Hepatocyte (in vitro differentiated cells): ENCODE measurements at regions not wholly inside any gene's neighbourhood (a gene's known extent, or its start where the extent isn't known, plus 50 kb on each side); places are given as distances from the start of the nearest gene placed in this dataset.

ENCODE experiments used
- DNase-seq: peaks from one replicate; pipeline ENCODE4 v3.0.0-alpha.2; 2016; ENCODE audit warnings: low spot score
- H2AFZ ChIP-seq: fragments of 200-600 bp; sonication (generic); 2 replicates; pipeline ENCODE4 v1.6.0; 2016; ENCODE audit warnings: antibody characterized with exemption, mild to moderate bottlenecking
- H3K27ac ChIP-seq: fragments of 200-600 bp; sonication (generic); 2 replicates; pipeline ENCODE4 v1.5.1; 2016; ENCODE audit warnings: mild to moderate bottlenecking
- H3K27me3 ChIP-seq: fragments of 200-600 bp; sonication (generic); 2 replicates; pipeline ENCODE4 v1.6.1; 2016
- H3K36me3 ChIP-seq: fragments of 200-600 bp; sonication (generic); replicated peaks from 2 replicates; pipeline ENCODE4 v1.5.1; 2016; ENCODE audit warnings: low read depth; ENCODE audit not compliant: insufficient read depth
- H3K4me1 ChIP-seq: fragments of 200-600 bp; sonication (generic); 2 replicates; pipeline ENCODE4 v1.5.1; 2016; ENCODE audit warnings: mild to moderate bottlenecking, moderate library complexity; ENCODE audit not compliant: insufficient read depth
- H3K4me2 ChIP-seq: fragments of 200-600 bp; sonication (generic); 2 replicates; pipeline ENCODE4 v1.6.0; 2016
- H3K4me3 ChIP-seq: fragments of 200-600 bp; sonication (generic); 2 replicates; pipeline ENCODE4 v1.5.1; 2016; ENCODE audit warnings: mild to moderate bottlenecking
- H3K79me2 ChIP-seq: fragments of 200-600 bp; sonication (generic); 2 replicates; pipeline ENCODE4 v1.6.0; 2017; ENCODE audit warnings: mild to moderate bottlenecking
- H3K9me2 ChIP-seq: fragments of 200-600 bp; sonication (generic); replicated peaks from 2 replicates; pipeline ENCODE4 v1.6.0; 2017; ENCODE audit warnings: mild to moderate bottlenecking; ENCODE audit not compliant: insufficient read depth
- H3K9me3 ChIP-seq: fragments of 200-600 bp; sonication (generic); 2 replicates; pipeline ENCODE4 v1.5.1; 2016; ENCODE audit warnings: low read depth, mild to moderate bottlenecking
- H4K20me1 ChIP-seq: fragments of 200-600 bp; sonication (generic); 2 replicates; pipeline ENCODE4 v1.6.0; 2016; ENCODE audit warnings: mild to moderate bottlenecking; ENCODE audit not compliant: insufficient read depth, poor library complexity, severe bottlenecking
- EZH2 ChIP-seq: fragments of 200-600 bp; sonication (generic); IDR thresholded peaks from 2 replicates; pipeline ENCODE4 v1.6.1; 2016; ENCODE audit warnings: antibody characterized with exemption, mild to moderate bottlenecking, borderline replicate concordance
- EZH2phosphoT487 ChIP-seq: fragments of 200-600 bp; sonication (generic); IDR thresholded peaks from one replicate; pipeline ENCODE4 v1.6.1; 2018; ENCODE audit warnings: antibody characterized with exemption, mild to moderate bottlenecking, low read depth, moderate library complexity; ENCODE audit not compliant: unreplicated experiment, severe bottlenecking
- WGBS: methylation state at CpG from one replicate; pipeline ENCODE4 v1.1.6; 2016; ENCODE audit warnings: low lambda C conversion rate; ENCODE audit errors: missing lambda C conversion rate; 5-methylcytosine and 5-hydroxymethylcytosine counted together
- TF ChIP-seq, protein P1 (sequence below): fragments of 200-600 bp; sonication (generic); IDR thresholded peaks from 2 replicates; pipeline ENCODE4 v1.5.1; 2016; ENCODE audit warnings: antibody characterized with exemption, mild to moderate bottlenecking; ENCODE audit not compliant: poor library complexity

DNA sequence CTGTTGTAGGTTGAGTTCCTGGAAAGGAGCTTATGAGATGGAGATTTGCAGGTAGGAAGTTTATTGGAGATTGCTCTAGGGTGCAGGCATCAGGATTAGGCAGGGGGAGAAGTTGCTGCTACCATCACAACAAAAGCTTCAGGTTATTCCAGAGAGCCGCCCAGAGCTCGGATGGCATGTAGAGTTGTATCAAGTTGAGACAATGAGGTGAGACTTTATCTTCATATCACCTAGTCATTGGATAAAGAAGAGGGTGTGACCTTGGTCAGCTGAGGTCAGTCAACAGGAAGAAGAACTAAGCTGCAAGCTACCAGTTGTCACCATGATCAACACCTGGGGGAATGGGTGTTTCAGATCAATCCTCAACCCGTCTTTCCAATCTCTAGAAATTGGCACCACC, 342.0 kb downstream of the RFC3 start:
- no peak overlapping the region for H3K4me3 ChIP-seq
- H3K36me3 ChIP-seq = no peaks in the 10 kb centered on the region
- no peaks in the 10 kb centered on the region for H3K9me2 ChIP-seq
- no peaks in the 10 kb centered on the region for H4K20me1 ChIP-seq
- DNase-seq = no peak
- H3K9me3 ChIP-seq = no peaks in the 10 kb centered on the region
- H3K27me3 ChIP-seq = no peaks in the 10 kb centered on the region
- no peak overlapping the region for H3K27ac ChIP-seq
- TF ChIP-seq EZH2phosphoT487 = no peak
- TF ChIP-seq, protein P1, sequence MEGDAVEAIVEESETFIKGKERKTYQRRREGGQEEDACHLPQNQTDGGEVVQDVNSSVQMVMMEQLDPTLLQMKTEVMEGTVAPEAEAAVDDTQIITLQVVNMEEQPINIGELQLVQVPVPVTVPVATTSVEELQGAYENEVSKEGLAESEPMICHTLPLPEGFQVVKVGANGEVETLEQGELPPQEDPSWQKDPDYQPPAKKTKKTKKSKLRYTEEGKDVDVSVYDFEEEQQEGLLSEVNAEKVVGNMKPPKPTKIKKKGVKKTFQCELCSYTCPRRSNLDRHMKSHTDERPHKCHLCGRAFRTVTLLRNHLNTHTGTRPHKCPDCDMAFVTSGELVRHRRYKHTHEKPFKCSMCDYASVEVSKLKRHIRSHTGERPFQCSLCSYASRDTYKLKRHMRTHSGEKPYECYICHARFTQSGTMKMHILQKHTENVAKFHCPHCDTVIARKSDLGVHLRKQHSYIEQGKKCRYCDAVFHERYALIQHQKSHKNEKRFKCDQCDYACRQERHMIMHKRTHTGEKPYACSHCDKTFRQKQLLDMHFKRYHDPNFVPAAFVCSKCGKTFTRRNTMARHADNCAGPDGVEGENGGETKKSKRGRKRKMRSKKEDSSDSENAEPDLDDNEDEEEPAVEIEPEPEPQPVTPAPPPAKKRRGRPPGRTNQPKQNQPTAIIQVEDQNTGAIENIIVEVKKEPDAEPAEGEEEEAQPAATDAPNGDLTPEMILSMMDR = no peak
- TF ChIP-seq EZH2 = no peak
- WGBS = 94% methylated on average over 3 of the region's 3 CpGs
- peaks cover 36% of the 10 kb centered on the region for H3K4me1 ChIP-seq
- no peak overlapping the region for H3K4me2 ChIP-seq
- no peaks in the 10 kb centered on the region for H3K79me2 ChIP-seq
- H2AFZ ChIP-seq = no peak overlapping the region

DNA sequence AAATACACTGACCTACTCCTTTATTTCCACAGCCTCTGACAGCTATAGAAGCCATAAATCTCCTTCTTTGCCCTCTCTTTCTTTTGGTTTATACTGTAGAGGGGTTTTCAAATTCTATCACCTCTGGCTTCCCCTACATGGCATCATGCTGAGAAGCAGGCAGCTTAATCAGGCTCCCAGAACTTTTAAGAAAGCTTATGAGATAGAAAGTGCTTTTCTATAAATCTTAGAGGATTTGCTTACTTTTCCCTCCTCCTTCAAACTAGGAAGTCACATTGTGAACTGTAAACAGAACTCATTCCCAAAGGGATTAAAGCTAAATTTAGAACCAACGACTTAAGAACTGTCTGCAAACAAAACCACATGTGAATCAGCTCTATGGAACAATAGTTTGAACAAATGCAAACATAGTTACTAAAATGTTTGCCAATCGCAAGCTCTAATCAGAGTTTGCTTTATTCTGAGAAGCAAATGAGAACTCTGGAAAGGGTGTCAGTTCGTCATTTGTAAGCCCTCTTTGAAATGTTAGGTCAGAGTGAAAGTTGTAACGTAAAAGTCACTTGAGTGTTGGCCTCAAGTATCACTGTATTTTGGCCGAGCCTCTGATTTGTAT, 344.1 kb downstream of the RFC3 start:
- Histone ChIP-seq H4K20me1 (no peaks in the 10 kb centered on the region), H2AFZ (peak overlapping the region; percentile 24), H3K9me3 (no peaks in the 10 kb centered on the region), H3K27ac (peak overlapping the region; percentile 46), H3K9me2 (no peaks in the 10 kb centered on the region), H3K79me2 (no peaks in the 10 kb centered on the region), H3K4me1 (peaks cover 20% of the 10 kb centered on the region), H3K4me2 (peak overlapping the region; percentile 61), H3K4me3 (no peak overlapping the region), H3K36me3 (no peaks in the 10 kb centered on the region), H3K27me3 (no peaks in the 10 kb centered on the region)
- TF ChIP-seq EZH2 = no peak
- TF ChIP-seq EZH2phosphoT487 = no peak
- TF ChIP-seq, protein P1 = no peak
- DNase-seq = peak; percentile 33
- WGBS = 19% methylated on average over 5 of the region's 5 CpGs

DNA sequence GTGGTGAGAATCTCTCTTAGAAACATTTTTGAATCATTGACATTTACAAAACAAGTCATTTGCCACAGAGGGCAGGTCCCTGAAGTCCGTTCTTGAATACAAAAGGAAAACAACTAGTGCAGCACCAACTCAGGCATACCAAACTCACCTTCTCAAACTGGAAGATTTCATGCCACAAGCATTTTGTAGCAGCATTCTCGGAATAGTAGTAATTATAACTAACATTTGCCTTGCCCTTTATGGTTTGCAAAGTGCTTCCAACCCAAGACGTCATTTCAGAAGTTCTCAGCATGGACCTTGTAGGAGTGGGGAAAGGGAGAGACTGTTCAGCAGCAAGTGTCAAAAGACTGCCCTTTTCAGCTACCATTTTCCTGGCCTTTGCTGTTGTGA, 344.6 kb downstream of the RFC3 start:
- no peaks in the 10 kb centered on the region for H3K9me2 ChIP-seq
- H3K4me3 ChIP-seq = no peak overlapping the region
- peaks cover 21% of the 10 kb centered on the region for H3K4me1 ChIP-seq
- TF ChIP-seq, protein P1 = no peak
- peak overlapping the region; percentile 61 for H3K4me2 ChIP-seq
- H3K9me3 ChIP-seq = no peaks in the 10 kb centered on the region
- H3K36me3 ChIP-seq = no peaks in the 10 kb centered on the region
- H2AFZ ChIP-seq = peak overlapping the region; percentile 24
- peak overlapping the region; percentile 46 for H3K27ac ChIP-seq
- WGBS = 48% methylated on average over 3 of the region's 3 CpGs
- no peaks in the 10 kb centered on the region for H3K79me2 ChIP-seq
- no peaks in the 10 kb centered on the region for H4K20me1 ChIP-seq
- no peaks in the 10 kb centered on the region for H3K27me3 ChIP-seq
- DNase-seq = no peak

DNA sequence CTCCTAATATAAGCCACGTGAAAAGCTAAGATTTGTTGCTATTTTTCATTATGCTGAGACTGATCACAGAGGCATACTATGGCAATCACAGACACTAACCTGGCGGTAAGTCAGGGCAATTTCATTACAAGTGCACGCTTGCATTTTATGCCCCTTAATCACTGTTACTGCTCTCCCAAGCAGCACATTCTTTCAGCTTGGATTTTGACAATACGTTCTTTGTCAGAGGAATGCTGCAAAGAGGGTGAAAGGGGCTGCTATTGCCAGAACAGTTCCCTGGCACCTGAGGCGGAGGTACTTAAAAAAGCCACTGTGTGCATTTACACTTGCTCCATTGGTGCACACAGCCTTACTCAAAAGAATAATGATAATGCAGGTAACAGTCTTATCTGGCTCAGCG, 346.6 kb downstream of the RFC3 start:
- Histone ChIP-seq H3K79me2 (no peaks in the 10 kb centered on the region), H3K27ac (no peak overlapping the region), H3K27me3 (no peaks in the 10 kb centered on the region), H3K4me3 (no peak overlapping the region), H3K9me2 (no peaks in the 10 kb centered on the region), H3K4me2 (no peak overlapping the region), H3K9me3 (no peaks in the 10 kb centered on the region), H3K4me1 (peaks cover 18% of the 10 kb centered on the region), H4K20me1 (no peaks in the 10 kb centered on the region), H3K36me3 (no peaks in the 10 kb centered on the region), H2AFZ (no peak overlapping the region)
- TF ChIP-seq, protein P1 = no peak
- no peak for TF ChIP-seq EZH2
- DNase-seq = no peak
- 86% methylated on average over 6 of the region's 6 CpGs for WGBS
